NCI-H2196 treated with DMSO at 0.1 percent for 48 hours (cell line): ENCODE measurements at regions not wholly inside any gene's neighbourhood (a gene's known extent, or its start where the extent isn't known, plus 50 kb on each side); places are given as distances from the start of the nearest gene placed in this dataset.
"Not testable (repeated sequence)": the region's sequence is repeated elsewhere in the genome, so short reads cannot be mapped to it uniquely, and the experiment has no call there.

Source experiments
- DNase-seq: peaks from one replicate; lab custom pipeline; 2025; ENCODE audit not compliant: unreplicated experiment; lab: John Stamatoyannopoulos, UW

- DNase-seq = no peak
Measured at GRCh38 chr6:15935661-15936060, 193.2 kb upstream of the MYLIP start.

GRCh38 chr6:15931697-15932096 lies 197.2 kb upstream of the MYLIP start:
- not testable (repeated sequence) for DNase-seq

- DNase-seq = no peak
Measured at GRCh38 chr6:15930207-15930606, 198.7 kb upstream of the MYLIP start.

- no peak for DNase-seq
Measured at GRCh38 chr6:15929685-15930084, 199.2 kb upstream of the MYLIP start.

- DNase-seq = no peak
Measured at GRCh38 chr6:15927531-15928225, 201.2 kb upstream of the MYLIP start.

GRCh38 chr6:15926256-15926655 lies 202.6 kb upstream of the MYLIP start:
- no peak for DNase-seq

- DNase-seq = no peak
Measured at GRCh38 chr6:15924893-15925292, 204.0 kb upstream of the MYLIP start.

GRCh38 chr6:15922510-15923250 lies 206.2 kb upstream of the MYLIP start:
- no peak for DNase-seq

GRCh38 chr6:15921243-15921642 lies 207.6 kb upstream of the MYLIP start:
- DNase-seq = no peak

- DNase-seq = no peak
Measured at GRCh38 chr6:15916581-15916980, 212.3 kb upstream of the MYLIP start.

GRCh38 chr6:15915508-15916178 lies 213.2 kb upstream of the MYLIP start:
- no peak for DNase-seq

- no peak for DNase-seq
Measured at GRCh38 chr6:15914553-15914952, 214.3 kb upstream of the MYLIP start.

GRCh38 chr6:15913573-15913972 lies 215.3 kb upstream of the MYLIP start:
- no peak for DNase-seq

- DNase-seq = no peak
Measured at GRCh38 chr6:15912505-15913400, 216.1 kb upstream of the MYLIP start.

GRCh38 chr6:15911753-15912504 lies 217.0 kb upstream of the MYLIP start:
- no peak for DNase-seq

- no peak for DNase-seq
Measured at GRCh38 chr6:15909290-15910070, 219.4 kb upstream of the MYLIP start.

GRCh38 chr6:15908871-15909270 lies 220.0 kb upstream of the MYLIP start:
- no peak for DNase-seq

- no peak for DNase-seq
Measured at GRCh38 chr6:15907914-15908518, 220.9 kb upstream of the MYLIP start.

- DNase-seq = not testable (repeated sequence)
Measured at GRCh38 chr6:15907220-15907913, 221.5 kb upstream of the MYLIP start.
